ENCODE measurements at regions not wholly inside any gene's neighbourhood (a gene's known extent, or its start where the extent isn't known, plus 50 kb on each side); places are given as distances from the start of the nearest gene placed in this dataset.

DNA sequence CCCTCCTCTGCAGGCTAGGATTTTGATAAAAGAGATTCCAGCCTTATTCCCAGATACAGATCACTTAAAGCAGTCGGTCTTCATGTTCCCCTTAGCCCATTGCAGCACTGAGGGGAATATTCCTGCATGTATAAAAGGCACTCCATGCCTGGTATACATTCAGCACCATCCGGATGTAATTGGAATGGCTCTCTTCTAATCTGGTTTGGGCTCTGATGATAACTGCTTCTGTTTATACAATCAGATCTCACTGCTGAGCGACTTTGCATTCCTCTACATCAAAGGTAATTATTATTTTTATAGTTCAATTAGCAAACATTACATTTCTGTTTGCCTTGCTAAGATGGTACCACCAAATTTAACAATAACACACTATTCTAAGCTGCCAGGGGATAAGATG lies 746.9 kb upstream of the CELF4 start:
- no peak for DNase-seq (ENCODE audit: low spot score)
- in situ Hi-C loops (cut with HindIII; ENCODE audit: low sequenced_read_pairs), result no loop called here

DNA sequence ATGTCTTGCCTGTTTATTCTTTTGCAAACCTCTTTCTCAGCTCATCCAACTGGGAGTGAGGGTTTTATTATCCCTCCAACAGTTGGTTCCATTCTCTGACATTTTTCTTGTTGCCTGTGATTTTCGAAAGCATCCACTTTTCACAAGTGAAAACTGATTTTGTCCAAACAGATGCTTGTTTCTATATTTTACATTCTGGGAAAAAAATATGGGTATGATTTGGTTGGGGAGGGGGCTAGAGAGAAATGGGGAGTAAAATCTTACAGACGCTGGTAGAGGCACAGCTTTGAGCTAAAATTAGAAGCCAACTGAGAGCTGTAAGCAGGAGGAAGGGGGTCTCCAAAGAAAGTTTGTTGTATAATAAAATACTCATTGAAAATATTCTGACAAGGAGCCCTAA lies 745.3 kb upstream of the CELF4 start:
- in situ Hi-C loops (cut with HindIII; ENCODE audit: low sequenced_read_pairs), result no loop called here
- DNase-seq (ENCODE audit: low spot score), result no peak

DNA sequence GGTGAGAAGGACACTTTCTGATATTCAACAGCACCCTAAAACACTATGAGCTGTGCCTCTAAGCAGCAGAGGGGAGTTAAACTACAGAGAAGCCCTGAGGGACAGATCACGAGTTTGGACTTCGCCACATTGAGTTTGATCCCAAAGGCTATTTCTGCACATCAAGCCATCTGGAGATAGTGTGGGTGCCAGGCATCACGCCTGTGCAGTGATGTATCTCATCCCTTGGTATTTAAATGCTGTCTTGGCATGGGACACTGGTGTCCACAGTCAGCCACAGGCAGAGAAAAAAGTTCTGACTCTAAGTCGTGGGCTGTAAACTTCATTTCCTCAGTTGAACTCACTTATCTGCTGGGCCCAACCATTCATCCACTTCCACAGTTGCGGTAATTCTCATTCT lies 742.3 kb upstream of the CELF4 start:
- peak; percentile 82 for DNase-seq (ENCODE audit: low spot score)
- in situ Hi-C loops (cut with HindIII; ENCODE audit: low sequenced_read_pairs), result no loop called here

DNA sequence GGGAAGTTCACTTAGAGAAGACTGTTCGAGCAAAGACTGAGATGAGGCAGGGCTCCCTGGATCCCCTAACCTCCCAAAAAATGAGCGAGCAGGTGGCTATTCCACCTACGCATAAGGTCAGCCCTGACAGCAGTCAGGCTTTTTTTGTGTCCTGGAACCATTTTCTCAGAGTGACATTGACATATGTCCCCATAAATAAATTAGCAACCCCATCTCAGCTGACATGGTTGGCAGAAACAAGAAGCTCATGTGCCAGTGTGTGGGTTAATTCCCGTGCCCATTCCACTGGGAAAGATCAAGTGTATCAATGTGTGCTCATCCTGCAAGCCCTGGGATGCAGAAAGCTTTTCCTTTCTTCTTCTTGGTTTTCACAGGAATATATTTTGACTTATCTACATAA lies 740.4 kb upstream of the CELF4 start:
- DNase-seq (ENCODE audit: low spot score), result peak; percentile 93
- in situ Hi-C loops (cut with HindIII; ENCODE audit: low sequenced_read_pairs), result no loop called here

DNA sequence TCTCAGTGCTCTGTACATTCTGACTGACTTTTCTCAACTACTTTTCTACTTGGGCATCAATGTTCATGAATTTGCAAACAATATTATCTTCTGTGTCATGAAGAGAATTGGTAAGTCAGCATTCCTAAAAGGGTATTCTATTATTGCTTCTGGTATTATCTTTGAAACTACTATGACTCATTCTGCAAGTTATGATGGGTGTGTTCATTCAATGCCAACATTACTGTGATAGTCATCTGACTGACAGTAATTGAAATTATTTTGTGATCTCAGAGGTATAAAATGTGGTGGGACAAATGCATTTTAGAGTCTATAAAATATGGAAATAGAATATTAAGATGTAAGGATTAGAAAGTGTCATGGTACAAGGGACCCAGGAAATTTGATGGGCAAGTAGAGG lies 736.0 kb upstream of the CELF4 start:
- in situ Hi-C loops (cut with HindIII; ENCODE audit: low sequenced_read_pairs), result no loop called here
- no peak for DNase-seq (ENCODE audit: low spot score)

DNA sequence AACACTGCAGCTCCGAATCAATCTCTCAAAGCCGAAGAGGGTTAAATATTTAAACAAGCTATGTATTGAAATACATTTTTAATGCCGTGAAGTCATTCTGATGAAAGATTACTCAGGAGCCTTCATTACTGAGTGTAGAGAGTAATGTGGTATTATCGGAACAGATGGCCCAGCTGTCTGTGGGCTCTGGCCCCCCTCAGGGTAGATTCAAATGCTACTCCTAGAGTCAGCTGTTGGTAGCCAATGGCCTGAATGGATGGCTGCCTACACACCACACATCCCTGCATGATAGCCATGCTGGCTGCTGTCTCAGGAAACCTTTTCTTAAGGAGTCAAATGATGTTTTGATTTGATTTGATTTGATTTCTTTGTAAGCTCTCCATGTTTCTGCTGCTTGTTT lies 732.3 kb upstream of the CELF4 start:
- in situ Hi-C loops (cut with HindIII; ENCODE audit: low sequenced_read_pairs), result no loop called here
- peak; percentile 89 for DNase-seq (ENCODE audit: low spot score)

DNA sequence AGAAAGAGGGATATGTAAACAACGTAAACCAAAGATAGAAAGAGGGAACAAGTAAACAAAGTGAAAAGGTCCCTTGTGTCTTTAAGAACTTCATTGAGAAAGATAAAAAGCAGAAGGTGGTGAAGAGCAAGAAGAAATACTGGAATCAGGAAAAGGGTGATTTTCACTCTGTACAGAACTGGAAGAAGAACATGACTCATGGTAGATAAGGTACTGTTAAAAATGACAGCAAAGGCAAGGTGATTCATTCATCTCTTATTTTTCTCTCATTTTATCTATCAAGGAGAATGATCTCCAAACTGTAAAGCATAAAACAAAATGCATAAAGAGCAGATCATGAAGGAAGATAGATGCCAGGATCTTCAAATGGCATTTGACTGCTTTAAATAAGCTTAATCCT lies 724.6 kb upstream of the CELF4 start:
- in situ Hi-C loops (cut with HindIII; ENCODE audit: low sequenced_read_pairs), result no loop called here
- no peak for DNase-seq (ENCODE audit: low spot score)

DNA sequence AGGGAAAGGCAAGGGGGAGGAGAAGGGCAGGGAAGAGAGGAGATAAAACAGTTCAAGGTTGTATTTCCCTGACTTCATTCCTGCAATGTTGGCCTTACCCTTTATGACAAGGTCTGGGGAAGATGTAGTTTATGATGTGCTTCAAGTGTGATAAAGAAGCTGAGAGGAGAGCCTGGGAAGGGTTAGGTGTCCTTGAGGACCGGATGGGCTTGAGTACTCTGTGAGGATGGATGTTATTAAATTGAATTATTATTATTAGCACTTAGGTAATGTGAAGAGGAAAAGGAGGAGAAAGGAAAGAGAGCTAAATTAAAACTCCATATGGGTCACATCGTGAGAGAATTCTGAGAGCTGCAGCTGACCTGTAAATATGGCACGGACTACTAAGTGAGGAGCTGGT lies 719.4 kb upstream of the CELF4 start:
- in situ Hi-C loops (cut with HindIII; ENCODE audit: low sequenced_read_pairs), result no loop called here
- no peak for DNase-seq (ENCODE audit: low spot score)

DNA sequence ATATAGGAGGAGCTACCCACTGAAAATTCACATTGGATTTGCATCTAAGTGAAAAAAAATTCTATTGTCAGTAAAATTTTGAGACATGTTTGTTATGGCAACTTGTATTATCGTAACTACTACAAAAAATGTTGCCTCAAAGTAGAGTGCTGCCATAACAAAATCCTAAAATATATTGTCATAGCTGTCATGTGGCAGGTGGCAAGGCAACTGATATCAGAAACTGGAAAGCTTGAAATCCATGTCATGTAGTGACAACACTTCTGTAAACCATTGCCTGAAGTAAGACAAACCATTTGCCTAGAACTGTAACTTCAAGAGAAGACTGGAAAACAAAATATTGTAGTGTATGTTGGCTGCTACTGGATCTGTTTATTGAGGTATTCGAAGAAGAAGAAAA lies 697.5 kb upstream of the CELF4 start:
- no peak for DNase-seq (ENCODE audit: low spot score)
- in situ Hi-C loops (cut with HindIII; ENCODE audit: low sequenced_read_pairs), result no loop called here

DNA sequence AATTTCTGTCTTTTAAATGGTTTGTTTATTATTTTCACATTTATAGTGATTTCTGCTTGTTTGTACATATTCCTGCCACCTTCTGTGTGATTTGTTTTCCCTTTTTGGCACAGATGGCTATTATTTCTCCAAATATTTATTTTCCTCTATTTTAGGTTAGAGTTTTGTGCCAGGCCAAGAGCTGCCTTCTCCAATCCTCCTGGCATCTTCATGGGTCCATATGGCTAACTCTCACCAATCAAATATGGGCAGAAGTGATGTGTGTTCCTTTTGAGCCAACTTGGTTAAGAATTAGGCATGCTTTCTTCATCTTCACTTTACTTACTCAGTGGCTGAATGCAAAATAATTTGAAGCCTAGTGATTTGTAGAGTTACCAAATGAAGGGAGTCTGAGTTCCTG lies 697.1 kb upstream of the CELF4 start:
- in situ Hi-C loops (cut with HindIII; ENCODE audit: low sequenced_read_pairs), result no loop called here
- peak; percentile 96 for DNase-seq (ENCODE audit: low spot score)

DNA sequence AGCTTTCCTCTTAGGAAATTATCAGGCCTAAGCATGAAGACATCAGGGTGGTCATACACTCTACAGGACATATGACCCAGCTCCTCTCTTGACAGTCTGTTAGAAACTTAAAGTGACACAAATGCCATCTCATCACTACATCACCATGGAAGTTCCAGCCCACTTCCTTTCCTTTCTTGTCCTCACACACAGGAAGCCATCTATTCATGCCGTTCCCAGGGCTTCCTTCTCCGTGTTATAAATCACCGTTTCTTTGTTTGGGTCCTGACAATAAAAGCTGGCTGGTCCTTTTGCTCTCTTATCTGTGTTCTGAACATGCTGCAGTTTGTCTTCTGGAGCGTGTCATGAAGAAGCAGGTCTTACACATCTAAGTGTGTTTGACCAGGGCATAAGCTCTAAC lies 692.1 kb upstream of the CELF4 start:
- no peak for DNase-seq (ENCODE audit: low spot score)
- in situ Hi-C loops (cut with HindIII; ENCODE audit: low sequenced_read_pairs), result no loop called here

DNA sequence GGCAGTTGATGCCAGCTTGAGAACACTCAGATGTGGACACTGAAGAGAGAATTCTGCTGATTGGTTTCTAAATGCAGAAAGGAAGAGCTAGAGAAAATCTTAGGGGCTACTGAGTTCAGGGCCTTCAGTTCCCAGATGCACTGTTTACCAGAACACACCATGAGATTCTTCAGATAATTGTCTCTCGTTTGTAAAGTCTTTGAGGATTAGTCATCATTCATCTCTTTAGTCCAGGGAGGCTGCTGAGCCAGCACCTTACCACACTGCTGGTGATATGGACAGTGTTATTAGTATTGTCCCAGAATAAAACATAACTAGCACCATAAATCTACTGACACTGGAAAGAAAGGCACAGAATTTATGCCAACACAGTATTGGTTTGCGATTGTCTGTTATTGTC lies 690.8 kb upstream of the CELF4 start:
- in situ Hi-C loops (cut with HindIII; ENCODE audit: low sequenced_read_pairs), result no loop called here
- no peak for DNase-seq (ENCODE audit: low spot score)

DNA sequence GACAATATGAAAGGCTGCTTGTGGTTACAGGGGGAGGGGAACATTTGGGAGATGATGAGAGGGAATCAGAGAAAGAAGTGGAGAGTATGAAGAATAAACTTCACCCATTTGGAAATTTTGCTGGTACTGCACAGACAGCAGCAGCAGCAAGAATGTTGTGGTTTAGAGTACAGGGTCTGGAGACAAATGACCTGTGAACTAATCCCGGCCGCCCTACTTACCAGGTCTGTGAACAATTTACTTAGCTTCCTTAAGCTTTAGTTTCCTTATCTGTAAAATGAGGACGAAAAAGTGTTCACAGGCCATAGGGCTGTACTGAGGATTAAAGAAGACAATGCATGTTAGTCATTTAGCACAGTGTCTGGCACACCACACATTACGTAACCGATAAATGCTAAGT lies 685.4 kb upstream of the CELF4 start:
- in situ Hi-C loops (cut with HindIII; ENCODE audit: low sequenced_read_pairs), result no loop called here
- no peak for DNase-seq (ENCODE audit: low spot score)

DNA sequence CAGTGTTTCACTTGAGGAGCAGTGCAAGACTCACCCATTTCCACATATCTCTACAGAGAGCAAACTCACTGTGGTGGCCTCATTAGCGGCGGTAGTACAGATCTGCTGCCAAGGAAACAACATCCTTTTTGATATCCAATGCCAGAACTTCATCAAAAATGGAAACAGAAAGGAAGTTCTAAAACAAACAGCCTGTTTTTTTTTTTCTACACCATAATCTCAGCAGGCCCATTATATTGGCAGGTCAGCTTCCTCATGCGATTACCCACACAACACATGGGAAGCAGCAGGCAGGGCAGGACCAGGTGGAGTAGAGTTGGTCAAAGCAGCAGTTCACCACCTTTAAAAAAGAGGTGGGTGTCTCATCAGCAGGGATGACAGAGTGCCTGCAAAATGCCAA lies 678.9 kb upstream of the CELF4 start:
- DNase-seq (ENCODE audit: low spot score), result peak; percentile 90
- in situ Hi-C loops (cut with HindIII; ENCODE audit: low sequenced_read_pairs), result no loop called here

DNA sequence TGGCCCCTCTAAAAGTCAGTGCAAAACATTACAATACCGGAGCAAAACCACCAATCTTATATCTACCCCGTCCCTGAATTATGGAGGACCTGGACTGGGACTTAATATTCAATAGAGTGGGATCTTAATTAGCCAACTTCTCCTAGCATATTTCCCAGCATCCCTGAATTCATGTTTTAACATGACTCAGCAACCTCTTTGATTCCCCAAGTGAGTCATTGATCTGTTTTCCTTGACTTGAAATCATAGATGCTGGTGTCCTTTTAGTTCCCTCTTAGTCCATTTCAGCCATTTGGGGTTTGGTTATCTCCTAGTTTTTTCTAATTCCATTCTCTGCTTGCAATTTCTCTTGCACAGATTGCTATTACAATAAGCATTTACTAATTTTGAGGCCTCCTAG lies 677.7 kb upstream of the CELF4 start:
- in situ Hi-C loops (cut with HindIII; ENCODE audit: low sequenced_read_pairs), result no loop called here
- DNase-seq (ENCODE audit: low spot score), result no peak

DNA sequence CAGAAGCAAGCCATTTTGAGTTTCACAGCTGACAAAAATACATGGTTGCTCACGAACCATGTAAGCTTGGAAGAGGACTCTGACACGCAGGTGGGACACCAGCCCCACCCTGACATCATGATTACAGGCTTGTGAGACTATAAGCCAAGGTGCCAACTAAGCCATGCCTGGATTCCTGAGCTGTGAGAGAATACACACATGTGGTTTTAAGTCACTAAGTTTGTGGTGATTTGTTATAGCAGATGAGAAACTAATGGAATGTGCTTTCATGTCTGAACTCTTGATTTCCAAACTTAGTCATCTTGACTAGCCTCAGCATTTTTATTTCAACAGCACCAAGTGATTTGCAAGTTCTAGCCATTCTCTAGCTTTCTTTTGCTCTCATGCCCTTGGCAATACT lies 676.1 kb upstream of the CELF4 start:
- in situ Hi-C loops (cut with HindIII; ENCODE audit: low sequenced_read_pairs), result no loop called here
- no peak for DNase-seq (ENCODE audit: low spot score)

DNA sequence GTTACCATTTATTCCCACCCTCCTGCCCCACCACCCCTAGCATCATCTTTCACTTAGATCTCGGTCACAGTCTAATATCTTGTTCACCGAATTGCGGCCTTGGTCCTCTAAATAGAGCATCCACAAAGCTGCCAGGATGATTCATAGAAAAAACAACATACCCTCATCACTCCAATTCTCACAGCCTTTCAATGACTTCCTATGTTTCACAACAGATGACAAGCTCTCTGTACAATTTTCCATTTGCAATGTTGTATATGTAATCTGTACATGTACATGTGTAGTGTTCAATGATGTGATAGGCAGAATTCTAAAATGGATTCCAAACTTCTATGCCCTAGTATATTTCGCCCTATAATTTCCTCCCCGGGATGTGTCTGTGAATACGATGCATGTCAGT lies 675.6 kb upstream of the CELF4 start:
- in situ Hi-C loops (cut with HindIII; ENCODE audit: low sequenced_read_pairs), result no loop called here
- DNase-seq (ENCODE audit: low spot score), result no peak

DNA sequence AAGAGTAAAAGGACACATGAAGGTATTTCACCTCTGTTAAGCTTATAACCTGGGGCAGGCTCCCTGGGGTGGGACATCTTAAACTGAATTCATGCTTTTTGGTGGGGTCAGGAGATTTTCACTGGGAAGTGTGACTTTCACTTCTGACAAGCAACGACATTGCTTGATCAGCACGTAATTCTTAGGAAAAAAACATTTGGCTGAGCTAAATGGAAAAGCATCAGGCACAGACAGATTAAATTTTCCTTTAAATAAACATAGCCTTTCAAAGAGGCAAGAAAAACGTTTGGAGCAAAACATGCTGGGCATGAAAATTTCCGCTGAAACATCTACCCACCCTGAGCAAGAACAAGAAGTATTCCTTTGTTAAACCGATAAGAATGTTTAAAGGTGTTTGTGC lies 674.0 kb upstream of the CELF4 start:
- in situ Hi-C loops (cut with HindIII; ENCODE audit: low sequenced_read_pairs), result no loop called here
- no peak for DNase-seq (ENCODE audit: low spot score)

DNA sequence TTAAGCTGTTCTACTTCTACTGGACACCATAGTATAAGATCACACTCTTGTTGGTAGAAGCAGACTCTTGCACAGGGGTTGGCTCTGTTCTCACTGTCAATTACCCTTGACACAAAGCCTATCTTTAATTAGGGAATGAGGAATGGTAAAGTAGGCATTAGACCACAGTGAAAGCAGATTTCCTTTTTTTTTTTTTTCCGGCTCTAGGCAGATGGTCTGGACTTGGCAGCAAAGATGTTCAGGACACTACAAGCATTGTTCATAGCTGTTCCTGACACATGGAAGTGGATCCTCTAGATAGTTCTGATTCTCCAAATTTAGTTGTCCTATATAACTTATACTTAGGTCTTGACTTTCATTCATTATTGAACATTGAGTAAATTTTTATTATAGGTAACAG lies 672.2 kb upstream of the CELF4 start:
- DNase-seq (ENCODE audit: low spot score), result peak; percentile 87
- in situ Hi-C loops (cut with HindIII; ENCODE audit: low sequenced_read_pairs), result no loop called here

DNA sequence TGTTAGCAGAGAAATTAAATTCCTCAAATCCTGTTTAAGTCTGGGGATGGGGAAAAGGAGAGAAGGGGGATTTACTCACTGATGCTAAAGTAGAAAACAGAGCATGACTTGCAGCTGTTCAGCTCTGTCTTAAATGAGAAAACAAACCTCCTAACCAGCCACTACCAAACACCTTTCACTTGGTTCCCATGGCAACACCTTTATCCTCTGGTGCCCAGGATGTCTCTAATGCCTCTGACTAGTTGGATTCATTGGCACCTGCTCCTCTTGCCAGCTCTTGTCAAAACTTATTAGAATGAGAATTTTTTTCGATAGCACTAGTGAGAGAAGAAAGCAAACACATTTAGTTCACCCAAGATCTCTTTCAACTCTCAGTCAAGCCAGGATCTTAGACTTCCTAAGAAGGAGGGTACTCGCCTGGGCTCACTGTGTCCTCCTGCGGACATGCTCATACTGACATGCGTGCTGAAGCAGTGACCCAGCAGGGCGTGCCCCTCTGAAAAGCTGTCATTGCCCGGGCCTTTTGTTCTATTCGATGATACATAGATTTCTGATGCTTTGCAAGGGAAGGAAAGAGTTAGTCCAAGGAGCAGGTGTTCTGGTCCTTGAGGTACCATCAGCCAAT lies 656.0 kb upstream of the CELF4 start:
- in situ Hi-C loops (cut with HindIII; ENCODE audit: low sequenced_read_pairs), result no loop called here
- peak; percentile 49 for DNase-seq (ENCODE audit: low spot score)

DNA sequence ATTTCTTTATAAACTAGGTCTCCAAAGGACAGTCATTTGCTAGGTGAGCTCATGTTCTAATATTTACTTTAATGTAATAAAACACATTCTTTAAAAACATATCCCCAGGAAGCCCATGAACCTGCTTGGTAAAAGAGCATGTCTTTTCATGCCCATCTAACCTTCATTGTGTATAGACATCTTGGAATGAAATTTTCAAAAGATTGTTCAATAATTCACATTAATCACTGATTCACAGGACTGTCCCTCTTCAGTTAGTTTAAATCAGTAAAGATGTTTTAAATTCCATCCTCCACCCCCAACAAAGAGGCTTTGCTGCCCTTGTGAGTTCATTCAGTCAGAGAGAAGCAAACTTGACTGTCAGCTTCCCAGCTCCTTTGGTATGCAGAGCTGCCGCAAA lies 633.4 kb upstream of the CELF4 start:
- DNase-seq (ENCODE audit: low spot score), result no peak
- in situ Hi-C loops (cut with HindIII; ENCODE audit: low sequenced_read_pairs), result no loop called here

DNA sequence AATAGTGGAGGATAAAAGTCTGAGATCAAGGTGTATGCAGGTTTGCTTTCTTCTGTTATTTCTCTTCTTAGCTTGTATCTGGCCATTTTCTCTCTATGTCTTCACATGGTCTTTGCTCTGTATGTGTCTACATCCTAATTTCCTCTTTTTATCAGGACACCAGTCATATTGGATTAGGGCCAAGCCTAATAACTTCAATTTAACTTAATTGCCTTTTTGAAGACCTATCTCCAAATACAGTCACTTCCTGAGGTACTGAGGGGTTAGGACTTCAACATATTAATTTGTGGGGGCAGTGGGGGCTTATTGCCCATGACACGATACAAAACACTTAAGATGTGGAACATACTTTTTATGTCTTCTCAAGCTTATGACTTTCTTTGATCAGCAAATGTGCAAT lies 632.9 kb upstream of the CELF4 start:
- DNase-seq (ENCODE audit: low spot score), result no peak
- in situ Hi-C loops (cut with HindIII; ENCODE audit: low sequenced_read_pairs), result no loop called here

All from G401 (cell line).